Stimulated activated CD4-positive, alpha-beta T cell treated with anti-CD3 and anti-CD28 coated beads, TNF-alpha, amount 100 ng/mL, for 48 hours (primary cell): ENCODE measurements at regions not wholly inside any gene's neighbourhood (a gene's known extent, or its start where the extent isn't known, plus 50 kb on each side); places are given as distances from the start of the nearest gene placed in this dataset.
"Not testable (repeated sequence)": the region's sequence is repeated elsewhere in the genome, so short reads cannot be mapped to it uniquely, and the experiment has no call there.

Experiments used
- DNase-seq, 3 donors: peaks; one replicate each; pipeline ENCODE4 v3.0.0-alpha.2; 2020; ENCODE audit warnings: low read depth in 3 of 3

DNA sequence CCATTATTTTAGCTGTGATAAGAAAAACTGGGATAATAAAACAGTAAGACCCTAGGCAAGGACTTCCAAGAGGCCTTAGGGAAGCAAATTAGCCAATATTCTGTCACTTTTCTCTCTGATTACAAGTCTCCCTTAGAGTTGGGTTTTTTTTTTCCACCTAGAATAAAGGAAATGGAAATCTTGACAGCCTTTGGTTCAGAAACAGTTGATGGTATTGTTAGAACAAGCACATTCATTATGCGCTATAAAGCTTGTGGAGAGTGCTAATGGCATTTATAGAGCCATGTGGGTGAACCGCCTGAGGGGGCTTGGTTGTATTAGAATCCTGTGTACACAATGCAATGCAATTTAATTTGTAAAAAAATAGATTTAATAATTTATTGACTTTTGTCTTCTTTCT is 88.9 kb upstream of the OGFRL1 start:
- DNase-seq: no peak

DNA sequence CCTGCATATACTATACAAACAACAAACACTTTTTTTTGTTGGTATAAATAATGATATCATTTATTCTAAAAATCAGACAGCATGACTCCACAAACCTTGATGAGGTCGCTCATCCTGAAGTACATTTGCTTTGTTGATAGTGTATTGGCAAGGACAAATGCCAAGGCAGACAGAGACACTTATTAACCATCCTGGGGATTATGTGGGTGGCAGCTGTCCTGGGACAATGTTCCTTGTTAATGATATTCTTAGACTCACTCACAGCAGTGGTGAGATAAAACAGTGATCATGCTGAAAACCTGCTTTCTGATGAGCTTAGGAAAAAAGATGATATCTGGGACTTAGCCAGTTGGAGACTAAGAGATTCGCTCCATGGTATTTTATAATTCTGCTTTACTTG is 85.4 kb upstream of the OGFRL1 start:
- DNase-seq: no peak

DNA sequence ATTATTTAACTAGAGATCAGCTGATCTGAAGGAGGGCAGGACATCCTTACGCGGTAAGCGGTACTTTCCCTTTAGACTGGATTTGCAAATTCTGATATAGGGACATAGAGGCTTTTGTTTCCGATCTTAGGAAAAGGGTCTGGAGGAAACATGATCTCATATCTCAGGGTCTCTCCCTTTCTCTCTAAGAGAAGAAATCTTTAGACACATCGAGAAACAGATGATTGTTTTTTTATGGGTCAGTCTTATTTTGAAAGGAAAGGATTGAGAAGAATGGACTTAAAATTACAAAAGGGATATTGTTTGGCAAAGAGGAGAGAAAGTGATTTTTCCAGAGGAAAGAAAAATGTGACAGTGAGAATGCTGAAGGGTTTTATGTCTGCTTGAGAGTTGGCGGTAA is 83.9 kb upstream of the OGFRL1 start:
- DNase-seq: no peak

DNA sequence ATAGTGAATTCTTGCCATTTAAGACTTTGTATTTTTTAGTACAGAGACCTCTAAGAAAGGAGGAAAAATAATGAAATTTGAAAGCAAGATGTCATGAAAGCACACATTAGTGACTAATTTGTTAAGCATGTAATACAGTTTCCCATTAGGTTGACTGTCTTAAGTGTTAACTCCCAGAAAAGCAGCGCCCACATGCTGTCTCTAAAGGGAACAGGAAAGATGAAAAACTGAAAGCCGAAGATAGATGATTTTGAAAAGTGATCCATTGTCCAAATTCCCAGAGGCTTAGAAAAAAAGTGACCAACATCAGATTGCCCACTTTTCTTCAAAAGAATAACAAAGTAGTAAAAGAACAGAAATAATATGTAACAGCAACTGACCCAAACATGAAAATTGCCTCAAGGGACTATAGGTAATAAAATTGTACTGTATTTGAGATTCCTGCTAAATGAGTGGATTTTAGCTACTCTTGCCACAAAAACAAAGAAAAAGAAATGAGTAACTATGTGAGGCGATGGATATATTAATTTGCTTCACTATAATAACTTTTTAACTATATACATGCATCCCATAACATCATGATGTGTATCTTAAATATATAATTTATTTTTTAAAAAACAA is 83.2 kb upstream of the OGFRL1 start:
- DNase-seq: no peak

DNA sequence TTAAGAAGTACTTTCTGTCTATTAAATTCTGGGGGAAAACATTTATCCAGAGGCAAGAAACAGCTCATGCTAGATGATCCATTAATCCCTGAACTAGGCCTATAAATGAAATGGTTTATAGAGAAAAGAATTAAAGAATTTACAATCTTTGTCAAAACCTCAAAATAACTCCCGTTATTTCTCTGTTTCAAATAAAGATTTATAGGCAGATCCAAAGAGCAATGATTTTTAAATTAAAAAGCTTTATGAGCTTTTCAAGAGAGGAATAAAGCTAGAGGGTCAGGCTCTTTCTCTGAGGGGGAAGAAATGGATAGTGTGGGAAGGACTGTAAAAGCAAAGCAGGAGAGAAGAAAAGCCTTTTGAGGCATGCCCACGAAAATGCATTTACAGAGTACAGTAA is 82.5 kb upstream of the OGFRL1 start:
- no peak for DNase-seq

DNA sequence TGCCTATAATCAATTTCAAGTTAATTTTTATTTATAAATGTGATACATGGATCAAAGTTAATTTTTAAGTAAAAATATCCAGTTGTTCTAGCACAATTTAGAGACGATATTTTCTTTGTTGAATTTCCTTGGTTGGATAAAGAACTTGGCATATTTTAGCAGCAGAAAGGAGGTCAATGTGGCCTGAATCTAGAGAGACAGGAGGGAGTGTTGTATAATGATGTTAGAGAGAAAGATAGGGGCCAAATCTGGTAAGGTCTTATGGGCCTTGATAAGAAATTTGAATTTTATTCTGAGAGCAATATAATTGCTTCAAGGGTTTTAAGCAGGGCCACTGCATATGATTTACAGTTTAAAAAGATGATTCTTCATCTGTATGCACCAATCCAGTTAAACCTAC is 79.4 kb upstream of the OGFRL1 start:
- no peak for DNase-seq

DNA sequence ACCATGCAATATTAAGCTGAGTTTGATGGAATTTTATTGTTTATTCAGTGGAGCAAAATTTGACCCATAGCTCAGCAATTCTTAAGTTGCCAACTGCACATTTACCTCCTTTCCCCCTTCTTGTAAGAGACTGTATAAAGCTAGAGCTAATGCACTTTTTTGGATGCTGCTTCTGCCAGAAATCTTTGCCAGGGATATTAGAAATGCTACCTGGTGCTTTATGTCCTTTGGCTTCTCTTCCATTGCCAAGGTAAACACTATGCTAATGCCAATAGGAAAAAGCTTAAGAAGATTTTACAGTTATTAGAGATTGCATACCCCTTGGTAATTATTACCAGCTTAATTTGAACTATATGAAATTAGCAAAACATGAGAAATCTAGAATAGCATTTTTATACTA is 79.0 kb upstream of the OGFRL1 start:
- DNase-seq: no peak

DNA sequence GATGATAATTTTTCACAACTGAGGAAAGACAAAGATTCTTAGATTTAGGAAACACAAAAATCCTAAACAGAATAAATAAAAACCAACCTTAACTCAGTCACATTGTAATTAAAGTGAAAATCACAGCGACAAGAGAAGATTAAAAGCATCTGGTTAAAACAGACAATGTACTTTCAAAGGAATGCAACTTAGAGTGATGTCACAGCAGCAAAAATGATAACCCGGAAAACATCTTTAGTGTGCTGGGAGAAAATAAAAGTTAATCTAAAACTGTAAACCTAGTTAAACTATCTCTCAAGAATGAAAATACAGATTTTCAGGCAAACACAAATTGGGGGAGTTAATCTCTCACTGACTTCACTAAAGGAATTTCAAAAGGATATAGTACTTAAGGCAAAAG is 76.8 kb upstream of the OGFRL1 start:
- no peak for DNase-seq

DNA sequence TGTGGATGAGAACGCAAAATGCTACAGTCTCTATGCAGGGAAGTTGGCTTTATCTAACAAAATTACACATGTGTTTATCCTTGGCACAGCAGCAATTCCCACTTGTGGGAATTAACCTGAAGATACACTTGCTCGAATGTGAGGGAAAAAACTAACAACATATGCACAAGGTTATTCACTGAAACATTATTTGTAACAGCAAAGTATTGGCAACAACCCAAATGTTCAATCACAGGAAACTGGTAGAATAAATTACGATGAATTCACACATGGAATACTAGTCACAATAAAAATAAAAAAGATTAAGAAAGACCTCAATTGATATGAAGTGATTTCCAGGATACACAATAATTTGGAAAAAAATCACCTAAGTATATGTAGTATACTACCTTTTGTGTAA is 68.1 kb upstream of the OGFRL1 start:
- DNase-seq: no peak

DNA sequence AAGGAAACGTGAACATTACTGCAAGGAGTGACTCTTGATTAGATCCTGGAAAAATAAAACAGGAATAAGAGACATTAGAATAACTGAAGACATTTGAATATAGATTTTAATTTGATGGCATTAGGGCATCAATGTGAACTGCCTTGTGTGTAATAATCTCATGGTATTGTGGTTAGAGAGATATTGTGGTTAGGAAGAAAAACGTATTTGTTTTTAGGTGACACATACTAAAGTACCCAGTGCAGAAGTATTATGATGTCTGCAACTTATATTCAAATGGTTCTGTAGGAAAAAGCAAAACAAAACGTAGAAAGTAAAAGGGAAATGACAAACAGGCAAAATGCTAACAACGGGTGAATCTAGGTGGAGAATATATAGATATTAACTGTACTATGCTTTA is 65.9 kb upstream of the OGFRL1 start:
- DNase-seq: no peak

DNA sequence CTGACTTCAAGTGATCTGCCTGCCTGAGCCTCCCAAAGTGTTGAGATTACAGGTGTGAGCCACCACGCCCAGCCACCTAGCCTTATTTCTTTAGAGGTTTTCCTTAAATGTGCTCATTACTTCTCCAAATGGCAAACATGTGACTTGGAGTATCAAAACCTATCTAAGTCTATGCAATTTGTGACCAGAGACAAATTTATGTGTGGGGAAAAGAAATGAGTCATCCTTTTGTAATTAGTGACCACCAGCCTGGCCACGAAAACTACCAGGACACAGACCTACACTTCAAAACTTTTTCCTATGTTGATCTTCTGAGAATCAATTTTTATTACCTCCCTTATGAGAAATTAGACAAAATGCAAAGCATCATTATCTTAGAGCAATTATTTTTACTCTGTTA is 64.6 kb upstream of the OGFRL1 start:
- no peak for DNase-seq

DNA sequence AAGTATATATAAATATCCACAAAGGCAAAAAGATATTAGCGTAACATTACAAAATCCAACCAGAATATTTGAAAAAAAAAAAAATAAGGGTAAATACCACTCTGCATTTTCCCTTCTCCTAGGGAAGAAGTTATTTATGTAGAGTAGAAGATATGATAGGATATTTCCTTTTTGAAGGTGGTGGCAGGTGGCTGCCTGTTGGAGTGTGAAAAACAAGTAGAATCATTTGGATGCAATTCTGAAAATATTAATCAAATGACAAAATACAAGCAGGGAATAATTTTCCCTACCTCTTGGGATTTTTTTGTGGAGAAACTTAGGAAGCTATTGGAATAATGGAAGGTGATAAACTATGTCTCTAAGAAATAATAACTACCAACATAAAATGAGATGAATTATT is 62.5 kb upstream of the OGFRL1 start:
- no peak for DNase-seq

DNA sequence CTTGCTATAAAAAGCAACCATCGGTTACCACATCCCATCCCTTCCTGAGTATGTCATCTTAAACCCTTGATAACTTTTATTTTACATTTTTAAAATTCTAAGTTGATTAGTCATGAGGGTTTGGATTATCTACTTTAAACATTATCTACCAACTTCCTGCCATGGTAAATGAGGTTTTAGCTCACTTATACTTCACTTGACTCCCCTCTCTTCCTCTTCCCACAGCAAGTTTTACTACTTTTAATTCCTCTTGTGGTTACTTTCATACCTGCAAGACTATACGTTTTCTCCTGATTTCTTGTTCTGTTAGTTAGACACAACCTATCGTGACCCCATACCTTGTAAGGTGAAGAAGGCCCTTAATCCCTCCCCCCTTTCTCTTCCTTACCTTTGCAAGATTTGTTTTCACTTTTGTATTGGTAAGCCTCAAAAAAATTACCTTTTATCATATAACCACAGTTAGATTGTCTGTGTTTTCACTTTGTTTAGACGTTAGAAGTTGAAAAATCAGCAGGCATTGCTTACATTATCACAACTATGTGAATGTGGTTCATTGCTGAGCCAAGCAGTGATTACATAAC is 60.1 kb upstream of the OGFRL1 start:
- DNase-seq: no peak

DNA sequence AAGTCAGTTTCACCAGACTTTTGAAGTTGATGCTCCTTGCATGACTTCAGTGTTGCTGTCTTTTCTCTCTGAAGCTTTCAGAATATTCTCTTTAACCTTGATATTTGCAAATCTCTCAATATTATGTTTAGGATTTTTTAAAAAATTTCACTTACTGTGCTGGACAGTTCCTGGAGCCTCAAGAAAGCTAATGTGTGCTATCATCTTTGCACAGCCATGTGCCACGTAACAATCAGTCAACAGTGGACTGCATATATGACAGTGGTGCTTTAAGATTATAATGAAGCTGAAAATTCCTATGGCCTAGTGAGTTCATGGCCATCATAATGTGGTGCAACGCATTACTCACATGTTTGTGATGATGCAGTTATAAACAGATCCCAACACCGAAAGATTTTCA is 59.1 kb upstream of the OGFRL1 start:
- DNase-seq: no peak

DNA sequence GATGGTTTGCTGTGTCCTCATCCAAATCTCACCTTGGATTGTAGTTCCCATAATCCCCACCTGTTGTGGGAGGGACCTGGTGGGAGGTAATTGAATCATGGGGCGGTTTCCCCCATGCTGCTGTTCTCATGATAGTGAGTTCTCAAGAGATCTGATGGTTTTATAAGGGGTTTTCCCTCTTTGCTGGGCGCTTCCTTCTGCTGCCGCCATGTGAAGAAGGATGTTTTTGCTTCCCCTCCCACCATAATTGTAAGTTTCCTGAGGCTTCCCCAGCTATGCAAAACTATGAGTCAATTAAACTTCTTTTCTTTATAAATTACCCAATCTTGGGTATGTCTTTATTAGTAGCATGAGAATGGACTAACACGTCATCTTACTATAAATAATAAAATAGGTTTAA is 55.7 kb upstream of the OGFRL1 start:
- DNase-seq: not testable (repeated sequence)

DNA sequence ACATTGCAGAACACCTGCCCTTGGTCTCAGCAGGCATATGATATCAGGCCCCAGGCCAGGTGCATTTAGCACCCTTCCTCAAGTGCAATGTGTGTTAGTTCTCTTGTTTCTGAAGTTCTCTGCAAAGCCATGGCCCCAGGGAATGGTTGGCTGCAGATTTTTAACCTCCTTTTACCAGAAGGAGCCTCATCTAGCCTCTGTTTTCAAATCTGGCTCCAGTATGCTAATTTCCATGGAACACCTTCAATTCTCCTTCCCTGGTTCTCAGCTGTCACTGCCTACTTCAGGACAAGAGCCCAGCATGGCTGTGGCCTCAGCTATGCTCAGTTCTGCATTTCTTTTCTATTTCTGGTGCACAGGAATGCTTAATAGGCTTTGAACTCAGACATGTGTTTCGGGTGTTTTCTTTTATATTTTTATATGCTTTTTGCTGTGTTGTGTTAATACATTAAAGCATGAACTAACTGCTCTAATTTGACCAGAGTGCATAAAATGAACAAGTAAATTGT is 51.6 kb upstream of the OGFRL1 start:
- DNase-seq: no peak

DNA sequence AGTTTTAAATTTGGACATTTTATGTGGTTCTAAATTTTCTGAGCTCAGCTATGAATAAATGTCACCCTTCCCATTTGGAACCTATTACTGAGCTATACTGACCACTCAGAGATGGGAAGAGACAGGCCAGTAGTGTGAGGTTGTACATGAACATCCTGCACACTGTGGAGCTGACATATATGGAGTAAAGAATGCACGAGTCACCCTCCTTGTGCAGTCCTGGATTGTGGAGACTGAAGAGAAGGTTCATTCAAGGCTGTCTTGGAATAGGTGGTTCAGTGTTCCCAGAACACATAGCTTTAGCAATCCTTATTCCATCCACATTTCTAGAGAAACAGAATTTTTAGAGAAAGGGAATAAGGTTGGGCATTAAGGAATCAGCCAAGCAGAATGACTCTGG is 50.3 kb upstream of the OGFRL1 start:
- no peak for DNase-seq
